IMR-90 (cell line): ENCODE measurements at regions not wholly inside any gene's neighbourhood (a gene's known extent, or its start where the extent isn't known, plus 50 kb on each side); places are given as distances from the start of the nearest gene placed in this dataset.

Source experiments
- ATAC-seq: fragments of 200-7000 bp; cut with Tn5 transposase; 2 replicates; pipeline ENCODE4 v1.9.1; 2020; ENCODE audit warnings: low read depth, mild to moderate bottlenecking, moderate library complexity
- BruUV-seq: library from RNA; stranded (reverse); fragments of 400-500 nt; replicated peaks from 2 replicates; lab custom pipeline; 2021; lab: Mats Ljungman, UMichigan
- CTCF ChIA-PET: fragments of 300-600 bp; formaldehyde crosslinking; extraction: SDS; loops from one replicate; lab custom pipeline; 2021; ENCODE audit warnings: antibody characterized with exemption; lab: Yijun Ruan, JAX
- POLR2A ChIA-PET: fragments of 300-600 bp; sonication (Branson Sonifier 250); formaldehyde crosslinking; loops from one replicate; lab custom pipeline; 2022; ENCODE audit warnings: antibody characterized with exemption; ENCODE audit not compliant: unreplicated experiment; lab: Charles Lee
- DNase-seq: peaks from one replicate; pipeline ENCODE4 v3.0.0; 2013
- H2AFZ ChIP-seq: replicated peaks from 2 replicates; pipeline ENCODE3; 2013; ENCODE audit warnings: low read length, mild to moderate bottlenecking; ENCODE audit not compliant: poor library complexity
- H2AK5ac ChIP-seq: 2 replicates; pipeline ENCODE4 v1.6.1; 2013; ENCODE audit warnings: low read depth, low read length, inconsistent platforms
- H2AK9ac ChIP-seq: replicated peaks from 2 replicates; pipeline ENCODE3; 2013; ENCODE audit warnings: mild to moderate bottlenecking, low read depth, low read length, moderate library complexity; ENCODE audit not compliant: poor library complexity
- H2BK120ac ChIP-seq: 2 replicates; pipeline ENCODE4 v1.6.1; 2013; ENCODE audit warnings: low read depth, low read length, inconsistent platforms
- H2BK15ac ChIP-seq: 3 replicates; pipeline ENCODE4 v1.6.1; 2013; ENCODE audit warnings: low read depth, low read length, inconsistent platforms
- H2BK20ac ChIP-seq: 2 replicates; pipeline ENCODE4 v1.6.1; 2013; ENCODE audit warnings: low read depth, mild to moderate bottlenecking, inconsistent platforms, low read length, moderate library complexity
- H2BK5ac ChIP-seq: 2 replicates; pipeline ENCODE4 v1.6.1; 2013; ENCODE audit warnings: mild to moderate bottlenecking, low read depth, low read length, inconsistent platforms; ENCODE audit not compliant: poor library complexity, severe bottlenecking
- H3K14ac ChIP-seq: replicated peaks from 2 replicates; pipeline ENCODE4 v1.6.1; 2013; ENCODE audit warnings: low read depth, low read length, inconsistent platforms
- H3K18ac ChIP-seq: 2 replicates; pipeline ENCODE4 v1.6.1; 2013; ENCODE audit warnings: low read depth, low read length, control low read depth
- H3K23ac ChIP-seq: 2 replicates; pipeline ENCODE4 v1.6.1; 2013; ENCODE audit warnings: low read depth, low read length, inconsistent platforms
- H3K27ac ChIP-seq: 2 replicates; pipeline ENCODE4 v1.5.1; 2013; ENCODE audit warnings: mild to moderate bottlenecking, control low read depth, low read length; ENCODE audit not compliant: insufficient read depth
- H3K27me3 ChIP-seq: 2 replicates; pipeline ENCODE4 v1.6.1; 2013; ENCODE audit warnings: low read length; ENCODE audit not compliant: control insufficient read depth, insufficient read depth
- H3K36me3 ChIP-seq: 2 replicates; pipeline ENCODE4 v1.6.1; 2013; ENCODE audit warnings: low read length, mixed read lengths; ENCODE audit not compliant: control insufficient read depth, insufficient read depth
- H3K4ac ChIP-seq: 2 replicates; pipeline ENCODE4 v1.6.1; 2013; ENCODE audit warnings: low read depth, low read length, inconsistent platforms
- H3K4me1 ChIP-seq: 2 replicates; pipeline ENCODE4 v1.6.1; 2013; ENCODE audit warnings: low read length, mixed read lengths; ENCODE audit not compliant: control insufficient read depth, insufficient read depth
- H3K4me2 ChIP-seq: 2 replicates; pipeline ENCODE4 v1.6.1; 2013; ENCODE audit warnings: low read depth, mild to moderate bottlenecking, control low read depth, low read length, moderate library complexity
- H3K4me3 ChIP-seq: 2 replicates; pipeline ENCODE4 v1.5.1; 2013; ENCODE audit warnings: low read depth, mild to moderate bottlenecking, control low read depth, low read length, moderate library complexity; ENCODE audit not compliant: insufficient read depth
- H3K56ac ChIP-seq: 2 replicates; pipeline ENCODE4 v1.6.1; 2013; ENCODE audit warnings: low read length, inconsistent platforms; ENCODE audit not compliant: insufficient read depth; ENCODE audit errors: extremely low read depth
- H3K79me1 ChIP-seq, 2 experiments: 2 replicates each; pipeline ENCODE4 v1.6.1; 2013; ENCODE audit warnings: low read length in 2 of 2, inconsistent platforms in 1 of 2, low read depth in 1 of 2
- H3K9ac ChIP-seq: 2 replicates; pipeline ENCODE4 v1.6.1; 2013; ENCODE audit warnings: low read depth, low read length, control low read depth
- H3K9me1 ChIP-seq: 2 replicates; pipeline ENCODE4 v1.6.1; 2013; ENCODE audit warnings: low read length, inconsistent platforms; ENCODE audit not compliant: insufficient read depth
- H3K9me3 ChIP-seq: 2 replicates; pipeline ENCODE4 v1.6.1; 2013; ENCODE audit warnings: low read length; ENCODE audit not compliant: control insufficient read depth, insufficient read depth
- H4K20me1 ChIP-seq: 2 replicates; pipeline ENCODE4 v1.6.1; 2013; ENCODE audit warnings: low read length, inconsistent platforms; ENCODE audit not compliant: insufficient read depth
- H4K5ac ChIP-seq: 2 replicates; pipeline ENCODE4 v1.6.1; 2013; ENCODE audit warnings: mild to moderate bottlenecking, low read depth, low read length, control low read depth
- H4K8ac ChIP-seq, 2 experiments: 2 replicates each; pipeline ENCODE4 v1.6.1; 2013; ENCODE audit warnings: low read depth in 2 of 2, low read length in 2 of 2, control low read depth in 1 of 2, inconsistent platforms in 1 of 2
- H4K91ac ChIP-seq: 2 replicates; pipeline ENCODE4 v1.6.1; 2013; ENCODE audit warnings: low read depth, low read length, inconsistent platforms; ENCODE audit not compliant: insufficient read depth
- BHLHE40 ChIP-seq: fragments of 150-350 bp; IDR thresholded peaks from 2 replicates; pipeline ENCODE4 v1.6.1; 2016; ENCODE audit warnings: mild to moderate bottlenecking, low read depth, low read length
- CEBPB ChIP-seq: IDR thresholded peaks from 2 replicates; pipeline ENCODE4 v1.6.1; 2012; ENCODE audit warnings: low read depth, low read length, improper control_type of control experiment
- CHD1 ChIP-seq: IDR thresholded peaks from 2 replicates; pipeline ENCODE4 v1.6.1; 2012; ENCODE audit warnings: low read depth, low read length, improper control_type of control experiment
- FOS ChIP-seq: fragments of 150-350 bp; IDR thresholded peaks from 2 replicates; pipeline ENCODE4 v1.6.1; 2016; ENCODE audit warnings: low read depth, low read length
- MAFK ChIP-seq: IDR thresholded peaks from 2 replicates; pipeline ENCODE4 v1.6.1; 2012; ENCODE audit warnings: low read depth, low read length, improper control_type of control experiment
- MAZ ChIP-seq: IDR thresholded peaks from 2 replicates; pipeline ENCODE4 v1.6.1; 2012; ENCODE audit warnings: low read depth, mild to moderate bottlenecking, low read length, improper control_type of control experiment, moderate library complexity, borderline replicate concordance
- MXI1 ChIP-seq: IDR thresholded peaks from 2 replicates; pipeline ENCODE4 v1.6.1; 2012; ENCODE audit warnings: low read depth, mild to moderate bottlenecking, low read length, moderate library complexity, borderline replicate concordance
- POLR2A ChIP-seq: IDR thresholded peaks from 2 replicates; pipeline ENCODE4 v1.6.1; 2012; ENCODE audit warnings: mild to moderate bottlenecking, low read depth, low read length
- RAD21 ChIP-seq: IDR thresholded peaks from 2 replicates; pipeline ENCODE4 v1.6.1; 2012; ENCODE audit warnings: low read length, improper control_type of control experiment
- RCOR1 ChIP-seq: IDR thresholded peaks from 2 replicates; pipeline ENCODE4 v1.6.1; 2012; ENCODE audit warnings: mild to moderate bottlenecking, low read length, improper control_type of control experiment; ENCODE audit not compliant: insufficient replicate concordance
- RFX5 ChIP-seq: IDR thresholded peaks from 2 replicates; pipeline ENCODE4 v1.8.0; 2012; ENCODE audit warnings: low read depth, mild to moderate bottlenecking, low read length, moderate library complexity
- SMC3 ChIP-seq: fragments of 150-350 bp; IDR thresholded peaks from 2 replicates; pipeline ENCODE4 v1.6.1; 2016; ENCODE audit warnings: low read depth, mild to moderate bottlenecking, antibody characterized with exemption, low read length, moderate library complexity
- USF2 ChIP-seq: fragments of 150-350 bp; IDR thresholded peaks from 2 replicates; pipeline ENCODE4 v1.6.1; 2017; ENCODE audit warnings: mild to moderate bottlenecking, antibody characterized with exemption, low read length, low read depth
- dilution Hi-C: fragments of 300-500 bp; cut with HindIII; formaldehyde crosslinking; loops from one replicate; pipeline ENCODE4 v1.14.3; 2018; ENCODE audit warnings: low sequenced_read_pairs; ENCODE audit not compliant: unreplicated experiment
- in situ Hi-C: fragments of 300-500 bp; cut with MboI; formaldehyde crosslinking; loops from 3 replicates; pipeline ENCODE4 v1.14.3; 2019; ENCODE audit warnings: low sequenced_read_pairs, inconsistent platforms, mixed read lengths
- intact Hi-C: fragments of 100-400 bp; cut with micrococcal nuclease; formaldehyde crosslinking; loops from 2 replicates; pipeline ENCODE4 v1.10.0; 2022
- TF ChIP-seq, protein P1 (sequence below): fragments of 150-350 bp; IDR thresholded peaks from 2 replicates; pipeline ENCODE4 v1.6.1; 2016; ENCODE audit warnings: low read depth, mild to moderate bottlenecking, low read length, moderate library complexity, borderline replicate concordance
- TF ChIP-seq, protein P2 (sequence below): conservative IDR thresholded peaks from 2 replicates; pipeline ENCODE4 v1.5.1; 2012; ENCODE audit warnings: mild to moderate bottlenecking, low read depth, low read length, improper control_type of control experiment

- Histone ChIP-seq H3K4me1 (no peaks in the 10 kb centered on the region), H2BK15ac (no peak overlapping the region), H3K56ac (no peak overlapping the region), H3K9me1 (no peaks in the 10 kb centered on the region), H4K91ac (no peak overlapping the region), H4K5ac (no peak overlapping the region), H2AK9ac (no peak overlapping the region), H2BK5ac (no peak overlapping the region), H2AFZ (no peak overlapping the region), H3K27me3 (no peaks in the 10 kb centered on the region), H2BK120ac (no peak overlapping the region), H3K18ac (no peak overlapping the region), H3K4me2 (no peak overlapping the region), H3K23ac (no peak overlapping the region), H3K9ac (no peak overlapping the region), H2BK20ac (no peak overlapping the region), H3K14ac (no peak overlapping the region), H3K79me1 (no peaks in the 10 kb centered on the region), H2AK5ac (no peak overlapping the region), H4K20me1 (no peaks in the 10 kb centered on the region), H3K9me3 (no peaks in the 10 kb centered on the region), H4K8ac (no peak overlapping the region), H3K27ac (no peak overlapping the region), H3K36me3 (no peaks in the 10 kb centered on the region), H3K4me3 (no peak overlapping the region), H3K4ac (no peak overlapping the region)
- no peak for ATAC-seq
- intact Hi-C loops (no loop called here), dilution Hi-C loops (no loop called here), in situ Hi-C loops (no loop called here)
- no peak for DNase-seq
- no peak for TF ChIP-seq RFX5
- TF ChIP-seq SMC3 = no peak
- no peak for TF ChIP-seq USF2
- no peak for TF ChIP-seq MAFK
- TF ChIP-seq MAZ = no peak
- TF ChIP-seq BHLHE40 = no peak
- no peak for TF ChIP-seq FOS
- no peak for TF ChIP-seq MXI1
- no peak for TF ChIP-seq CEBPB
- no peak for TF ChIP-seq CHD1
- TF ChIP-seq, protein P1, sequence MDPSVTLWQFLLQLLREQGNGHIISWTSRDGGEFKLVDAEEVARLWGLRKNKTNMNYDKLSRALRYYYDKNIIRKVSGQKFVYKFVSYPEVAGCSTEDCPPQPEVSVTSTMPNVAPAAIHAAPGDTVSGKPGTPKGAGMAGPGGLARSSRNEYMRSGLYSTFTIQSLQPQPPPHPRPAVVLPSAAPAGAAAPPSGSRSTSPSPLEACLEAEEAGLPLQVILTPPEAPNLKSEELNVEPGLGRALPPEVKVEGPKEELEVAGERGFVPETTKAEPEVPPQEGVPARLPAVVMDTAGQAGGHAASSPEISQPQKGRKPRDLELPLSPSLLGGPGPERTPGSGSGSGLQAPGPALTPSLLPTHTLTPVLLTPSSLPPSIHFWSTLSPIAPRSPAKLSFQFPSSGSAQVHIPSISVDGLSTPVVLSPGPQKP = no peak
- no peak for TF ChIP-seq RAD21
- no peak for TF ChIP-seq POLR2A
- no peak for TF ChIP-seq RCOR1
- TF ChIP-seq, protein P2, sequence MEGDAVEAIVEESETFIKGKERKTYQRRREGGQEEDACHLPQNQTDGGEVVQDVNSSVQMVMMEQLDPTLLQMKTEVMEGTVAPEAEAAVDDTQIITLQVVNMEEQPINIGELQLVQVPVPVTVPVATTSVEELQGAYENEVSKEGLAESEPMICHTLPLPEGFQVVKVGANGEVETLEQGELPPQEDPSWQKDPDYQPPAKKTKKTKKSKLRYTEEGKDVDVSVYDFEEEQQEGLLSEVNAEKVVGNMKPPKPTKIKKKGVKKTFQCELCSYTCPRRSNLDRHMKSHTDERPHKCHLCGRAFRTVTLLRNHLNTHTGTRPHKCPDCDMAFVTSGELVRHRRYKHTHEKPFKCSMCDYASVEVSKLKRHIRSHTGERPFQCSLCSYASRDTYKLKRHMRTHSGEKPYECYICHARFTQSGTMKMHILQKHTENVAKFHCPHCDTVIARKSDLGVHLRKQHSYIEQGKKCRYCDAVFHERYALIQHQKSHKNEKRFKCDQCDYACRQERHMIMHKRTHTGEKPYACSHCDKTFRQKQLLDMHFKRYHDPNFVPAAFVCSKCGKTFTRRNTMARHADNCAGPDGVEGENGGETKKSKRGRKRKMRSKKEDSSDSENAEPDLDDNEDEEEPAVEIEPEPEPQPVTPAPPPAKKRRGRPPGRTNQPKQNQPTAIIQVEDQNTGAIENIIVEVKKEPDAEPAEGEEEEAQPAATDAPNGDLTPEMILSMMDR = no peak
- BruUV-seq = no TSS peak
- POLR2A ChIA-PET = no interaction called here
- CTCF ChIA-PET = no interaction called here
These were observed 1505.2 kb upstream of the CDH9 start for GRCh38 chr5:28543473-28544098.
